MCF 10A (cell line): ENCODE measurements at regions not wholly inside any gene's neighbourhood (a gene's known extent, or its start where the extent isn't known, plus 50 kb on each side); places are given as distances from the start of the nearest gene placed in this dataset.

Experiments used
- BruUV-seq: library from RNA; stranded (reverse); fragments of 400-500 nt; replicated peaks from 2 replicates; lab custom pipeline; 2021; lab: Mats Ljungman, UMichigan
- CTCF ChIA-PET: fragments of 300-600 bp; sonication (Branson Sonifier 250); formaldehyde crosslinking; extraction: SDS; loops from one replicate; lab custom pipeline; 2021; ENCODE audit warnings: antibody characterized with exemption, inconsistent platforms; lab: Yijun Ruan, JAX
- POLR2A ChIA-PET: fragments of 300-600, 350-650 bp; sonication (Branson Sonifier 250); formaldehyde crosslinking; extraction: SDS; loops from one replicate; lab custom pipeline; 2020; ENCODE audit warnings: antibody characterized with exemption, inconsistent platforms; lab: Yijun Ruan, JAX
- DNase-seq: peaks from one replicate; pipeline ENCODE4 v3.0.0-alpha.2; 2018; ENCODE audit not compliant: unreplicated experiment
- H3K27ac Mint-ChIP-seq: one replicate; pipeline ENCODE4 v1.8.0; 2022; ENCODE audit warnings: mild to moderate bottlenecking, low read depth, mixed read lengths; ENCODE audit not compliant: unreplicated experiment
- H3K27me3 Mint-ChIP-seq: one replicate; pipeline ENCODE4 v1.8.0; 2022; ENCODE audit warnings: mixed read lengths; ENCODE audit not compliant: insufficient read depth, unreplicated experiment
- H3K36me3 Mint-ChIP-seq: one replicate; pipeline ENCODE4 v1.8.0; 2022; ENCODE audit warnings: mild to moderate bottlenecking, moderate library complexity, mixed read lengths; ENCODE audit not compliant: insufficient read depth, unreplicated experiment
- H3K4me1 Mint-ChIP-seq: one replicate; pipeline ENCODE4 v1.8.0; 2022; ENCODE audit warnings: mixed read lengths; ENCODE audit not compliant: insufficient read depth, unreplicated experiment
- H3K4me3 Mint-ChIP-seq: one replicate; pipeline ENCODE4 v1.8.0; 2022; ENCODE audit warnings: mild to moderate bottlenecking, moderate library complexity, mixed read lengths; ENCODE audit not compliant: unreplicated experiment
- H3K9me3 Mint-ChIP-seq: one replicate; pipeline ENCODE4 v1.8.0; 2022; ENCODE audit warnings: mixed read lengths; ENCODE audit not compliant: unreplicated experiment
- CTCF ChIP-seq: fragments of 200-600 bp; IDR thresholded peaks from one replicate; pipeline ENCODE4 v1.8.0; 2022; ENCODE audit warnings: antibody characterized with exemption, mild to moderate bottlenecking; ENCODE audit not compliant: unreplicated experiment
- intact Hi-C: fragments of 100-400 bp; cut with micrococcal nuclease; formaldehyde crosslinking; loops from 2 replicates; pipeline ENCODE4 v1.14.1; 2022

- DNase-seq = no peak
- intact Hi-C loops = no loop called here
- H3K4me3 Mint-ChIP-seq = no peak overlapping the region
- POLR2A ChIA-PET = no interaction called here
- CTCF ChIA-PET = no interaction called here
- H3K27me3 Mint-ChIP-seq = peaks cover 85% of the 10 kb centered on the region
- no peaks in the 10 kb centered on the region for H3K4me1 Mint-ChIP-seq
- no peak for TF ChIP-seq CTCF
- H3K36me3 Mint-ChIP-seq = no peaks in the 10 kb centered on the region
- no TSS peak for BruUV-seq
- H3K9me3 Mint-ChIP-seq = no peaks in the 10 kb centered on the region
- no peak overlapping the region for H3K27ac Mint-ChIP-seq
Measured at GRCh38 chr2:41344529-41344928, 703.3 kb upstream of the PKDCC start.

GRCh38 chr2:41353060-41353459 lies 694.8 kb upstream of the PKDCC start:
- POLR2A ChIA-PET = no interaction called here
- no peak for TF ChIP-seq CTCF
- intact Hi-C loops = no loop called here
- CTCF ChIA-PET = no interaction called here
- no peak overlapping the region for H3K27ac Mint-ChIP-seq
- BruUV-seq = no TSS peak
- no peak overlapping the region for H3K4me3 Mint-ChIP-seq
- no peaks in the 10 kb centered on the region for H3K9me3 Mint-ChIP-seq
- no peak for DNase-seq
- no peaks in the 10 kb centered on the region for H3K36me3 Mint-ChIP-seq
- peaks cover 84% of the 10 kb centered on the region for H3K27me3 Mint-ChIP-seq
- no peaks in the 10 kb centered on the region for H3K4me1 Mint-ChIP-seq

- no peak for TF ChIP-seq CTCF
- intact Hi-C loops = no loop called here
- no TSS peak for BruUV-seq
- Mint-ChIP-seq H3K9me3 (peaks cover 7% of the 10 kb centered on the region), H3K36me3 (no peaks in the 10 kb centered on the region), H3K27me3 (peaks cover 83% of the 10 kb centered on the region), H3K27ac (no peak overlapping the region), H3K4me1 (no peaks in the 10 kb centered on the region), H3K4me3 (no peak overlapping the region)
- no peak for DNase-seq
- CTCF ChIA-PET = no interaction called here
- POLR2A ChIA-PET = no interaction called here
Measured at GRCh38 chr2:41355794-41356193, 692.0 kb upstream of the PKDCC start.

GRCh38 chr2:41364842-41365241 lies 683.0 kb upstream of the PKDCC start:
- no TSS peak for BruUV-seq
- no peak for DNase-seq
- TF ChIP-seq CTCF = no peak
- CTCF ChIA-PET = no interaction called here
- H3K9me3 Mint-ChIP-seq = peaks cover 1% of the 10 kb centered on the region
- POLR2A ChIA-PET = no interaction called here
- intact Hi-C loops = no loop called here
- no peaks in the 10 kb centered on the region for H3K4me1 Mint-ChIP-seq
- H3K4me3 Mint-ChIP-seq = no peak overlapping the region
- H3K27ac Mint-ChIP-seq = no peak overlapping the region
- H3K27me3 Mint-ChIP-seq = peaks cover 38% of the 10 kb centered on the region
- H3K36me3 Mint-ChIP-seq = no peaks in the 10 kb centered on the region
